ENCODE measurements at regions not wholly inside any gene's neighbourhood (a gene's known extent, or its start where the extent isn't known, plus 50 kb on each side); places are given as distances from the start of the nearest gene placed in this dataset.

- H3K4me3 ChIP-seq (replicated peaks; ENCODE audit: insufficient read depth, low read length), result no peak overlapping the region
- peaks cover 4% of the 10 kb centered on the region for H3K27me3 ChIP-seq (ENCODE audit: insufficient read depth, poor library complexity, severe bottlenecking)
- DNase-seq (ENCODE audit: low read depth in 1 of 2, low spot score in 1 of 2), result no peak
- no peak overlapping the region for H3K27ac ChIP-seq (replicated peaks)
- TF ChIP-seq SPI1 (IDR thresholded peaks at IDR 0.05; ENCODE audit: borderline replicate concordance, low read depth), result no peak
- TF ChIP-seq GABPA (IDR thresholded peaks at IDR 0.05; ENCODE audit: low read depth), result no peak
- no peak for TF ChIP-seq POLR2AphosphoS5 (IDR thresholded peaks at IDR 0.05; ENCODE audit: low read depth)
- TF ChIP-seq, protein P1, sequence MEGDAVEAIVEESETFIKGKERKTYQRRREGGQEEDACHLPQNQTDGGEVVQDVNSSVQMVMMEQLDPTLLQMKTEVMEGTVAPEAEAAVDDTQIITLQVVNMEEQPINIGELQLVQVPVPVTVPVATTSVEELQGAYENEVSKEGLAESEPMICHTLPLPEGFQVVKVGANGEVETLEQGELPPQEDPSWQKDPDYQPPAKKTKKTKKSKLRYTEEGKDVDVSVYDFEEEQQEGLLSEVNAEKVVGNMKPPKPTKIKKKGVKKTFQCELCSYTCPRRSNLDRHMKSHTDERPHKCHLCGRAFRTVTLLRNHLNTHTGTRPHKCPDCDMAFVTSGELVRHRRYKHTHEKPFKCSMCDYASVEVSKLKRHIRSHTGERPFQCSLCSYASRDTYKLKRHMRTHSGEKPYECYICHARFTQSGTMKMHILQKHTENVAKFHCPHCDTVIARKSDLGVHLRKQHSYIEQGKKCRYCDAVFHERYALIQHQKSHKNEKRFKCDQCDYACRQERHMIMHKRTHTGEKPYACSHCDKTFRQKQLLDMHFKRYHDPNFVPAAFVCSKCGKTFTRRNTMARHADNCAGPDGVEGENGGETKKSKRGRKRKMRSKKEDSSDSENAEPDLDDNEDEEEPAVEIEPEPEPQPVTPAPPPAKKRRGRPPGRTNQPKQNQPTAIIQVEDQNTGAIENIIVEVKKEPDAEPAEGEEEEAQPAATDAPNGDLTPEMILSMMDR (IDR thresholded peaks at IDR 0.05; ENCODE audit: insufficient read depth, low read length), result no peak
- TF ChIP-seq, protein P2, sequence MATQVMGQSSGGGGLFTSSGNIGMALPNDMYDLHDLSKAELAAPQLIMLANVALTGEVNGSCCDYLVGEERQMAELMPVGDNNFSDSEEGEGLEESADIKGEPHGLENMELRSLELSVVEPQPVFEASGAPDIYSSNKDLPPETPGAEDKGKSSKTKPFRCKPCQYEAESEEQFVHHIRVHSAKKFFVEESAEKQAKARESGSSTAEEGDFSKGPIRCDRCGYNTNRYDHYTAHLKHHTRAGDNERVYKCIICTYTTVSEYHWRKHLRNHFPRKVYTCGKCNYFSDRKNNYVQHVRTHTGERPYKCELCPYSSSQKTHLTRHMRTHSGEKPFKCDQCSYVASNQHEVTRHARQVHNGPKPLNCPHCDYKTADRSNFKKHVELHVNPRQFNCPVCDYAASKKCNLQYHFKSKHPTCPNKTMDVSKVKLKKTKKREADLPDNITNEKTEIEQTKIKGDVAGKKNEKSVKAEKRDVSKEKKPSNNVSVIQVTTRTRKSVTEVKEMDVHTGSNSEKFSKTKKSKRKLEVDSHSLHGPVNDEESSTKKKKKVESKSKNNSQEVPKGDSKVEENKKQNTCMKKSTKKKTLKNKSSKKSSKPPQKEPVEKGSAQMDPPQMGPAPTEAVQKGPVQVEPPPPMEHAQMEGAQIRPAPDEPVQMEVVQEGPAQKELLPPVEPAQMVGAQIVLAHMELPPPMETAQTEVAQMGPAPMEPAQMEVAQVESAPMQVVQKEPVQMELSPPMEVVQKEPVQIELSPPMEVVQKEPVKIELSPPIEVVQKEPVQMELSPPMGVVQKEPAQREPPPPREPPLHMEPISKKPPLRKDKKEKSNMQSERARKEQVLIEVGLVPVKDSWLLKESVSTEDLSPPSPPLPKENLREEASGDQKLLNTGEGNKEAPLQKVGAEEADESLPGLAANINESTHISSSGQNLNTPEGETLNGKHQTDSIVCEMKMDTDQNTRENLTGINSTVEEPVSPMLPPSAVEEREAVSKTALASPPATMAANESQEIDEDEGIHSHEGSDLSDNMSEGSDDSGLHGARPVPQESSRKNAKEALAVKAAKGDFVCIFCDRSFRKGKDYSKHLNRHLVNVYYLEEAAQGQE (IDR thresholded peaks at IDR 0.05; ENCODE audit: insufficient replicate concordance, low read depth), result no peak
Observed at GRCh38 chr14:22010545-22011252, 337.1 kb upstream of the OR4E1 start.

DNA sequence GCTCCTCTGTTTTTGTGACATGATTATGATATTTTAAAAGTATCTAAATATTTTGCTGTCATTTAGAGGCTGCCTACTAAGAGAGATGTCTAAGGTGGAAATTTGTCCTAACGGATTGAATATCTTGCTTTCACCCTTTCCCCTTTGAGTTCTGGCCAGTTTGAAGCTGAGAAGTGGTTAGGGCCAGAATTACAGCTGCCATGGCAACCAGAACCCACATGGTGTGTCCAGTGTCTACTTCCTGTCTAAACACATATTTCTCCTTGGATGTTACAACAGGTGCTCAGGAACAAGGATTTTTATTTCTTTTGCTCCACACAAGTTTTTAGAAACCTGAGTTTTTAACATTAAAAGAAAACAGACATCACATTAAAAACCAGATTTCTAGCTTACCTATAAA, 335.1 kb upstream of the OR4E1 start:
- Histone ChIP-seq H3K27me3 (ENCODE audit: insufficient read depth, poor library complexity, severe bottlenecking) (peaks cover 4% of the 10 kb centered on the region), H3K4me3 (replicated peaks; ENCODE audit: insufficient read depth, low read length) (no peak overlapping the region), H3K27ac (replicated peaks) (no peak overlapping the region)
- no peak for DNase-seq (ENCODE audit: low read depth in 1 of 2, low spot score in 1 of 2)
- TF ChIP-seq GABPA (IDR thresholded peaks at IDR 0.05; ENCODE audit: low read depth), result no peak
- TF ChIP-seq POLR2AphosphoS5 (IDR thresholded peaks at IDR 0.05; ENCODE audit: low read depth), result no peak
- TF ChIP-seq SPI1 (IDR thresholded peaks at IDR 0.05; ENCODE audit: borderline replicate concordance, low read depth), result no peak

DNA sequence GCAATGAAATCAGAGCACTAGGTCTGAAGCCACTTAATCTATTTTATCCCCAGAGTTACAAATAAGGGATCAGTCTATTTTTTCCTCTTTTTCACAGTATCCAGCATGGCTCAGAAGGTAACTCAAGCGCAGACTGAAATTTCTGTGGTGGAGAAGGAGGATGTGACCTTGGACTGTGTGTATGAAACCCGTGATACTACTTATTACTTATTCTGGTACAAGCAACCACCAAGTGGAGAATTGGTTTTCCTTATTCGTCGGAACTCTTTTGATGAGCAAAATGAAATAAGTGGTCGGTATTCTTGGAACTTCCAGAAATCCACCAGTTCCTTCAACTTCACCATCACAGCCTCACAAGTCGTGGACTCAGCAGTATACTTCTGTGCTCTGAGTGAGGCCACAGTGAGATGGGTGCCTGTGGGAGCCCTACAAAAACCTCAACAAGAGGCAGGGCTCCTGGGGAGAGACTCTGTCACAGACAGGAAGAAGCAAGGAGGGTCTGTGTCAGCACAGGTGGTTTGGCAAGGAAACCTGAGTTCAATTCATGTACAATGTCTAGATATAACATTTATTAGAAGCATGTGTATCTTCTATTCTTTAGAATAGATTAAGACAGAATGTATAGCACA, 334.3 kb upstream of the OR4E1 start:
- no peak overlapping the region for H3K27ac ChIP-seq (replicated peaks)
- no peak overlapping the region for H3K4me3 ChIP-seq (replicated peaks; ENCODE audit: insufficient read depth, low read length)
- peaks cover 4% of the 10 kb centered on the region for H3K27me3 ChIP-seq (ENCODE audit: insufficient read depth, poor library complexity, severe bottlenecking)
- TF ChIP-seq, protein P1 (IDR thresholded peaks at IDR 0.05; ENCODE audit: insufficient read depth, low read length), result no peak
- DNase-seq (ENCODE audit: low read depth in 1 of 2, low spot score in 1 of 2), result no peak

- no peak for DNase-seq (ENCODE audit: low read depth in 1 of 2, low spot score in 1 of 2)
- no peak overlapping the region for H3K4me3 ChIP-seq (replicated peaks; ENCODE audit: insufficient read depth, low read length)
- TF ChIP-seq, protein P1 (IDR thresholded peaks at IDR 0.05; ENCODE audit: insufficient read depth, low read length), result no peak
- TF ChIP-seq POLR2AphosphoS5 (IDR thresholded peaks at IDR 0.05; ENCODE audit: low read depth), result no peak
- TF ChIP-seq GABPA (IDR thresholded peaks at IDR 0.05; ENCODE audit: low read depth), result no peak
- TF ChIP-seq, protein P2 (IDR thresholded peaks at IDR 0.05; ENCODE audit: insufficient replicate concordance, low read depth), result no peak
- no peak for TF ChIP-seq SPI1 (IDR thresholded peaks at IDR 0.05; ENCODE audit: borderline replicate concordance, low read depth)
- H3K27ac ChIP-seq (replicated peaks), result no peak overlapping the region
- peaks cover 4% of the 10 kb centered on the region for H3K27me3 ChIP-seq (ENCODE audit: insufficient read depth, poor library complexity, severe bottlenecking)
Observed at GRCh38 chr14:22007363-22007762, 333.7 kb upstream of the OR4E1 start.
